Cardiac septum (tissue), 1 donor: ENCODE measurements at regions not wholly inside any gene's neighbourhood (a gene's known extent, or its start where the extent isn't known, plus 50 kb on each side); places are given as distances from the start of the nearest gene placed in this dataset.
"Not testable (repeated sequence)": the region's sequence is repeated elsewhere in the genome, so short reads cannot be mapped to it uniquely, and the experiment has no call there.

Source experiments
- DNase-seq: peaks from one replicate; pipeline ENCODE4 v3.0.0-alpha.2; 2020; ENCODE audit warnings: low spot score
- intact Hi-C: fragments of 100-400 bp; cut with DNase I; formaldehyde crosslinking; loops from one replicate; pipeline ENCODE4 v1.14.0; 2022
- donor health status: DM: no; HTN: no; CAD: no.

DNA sequence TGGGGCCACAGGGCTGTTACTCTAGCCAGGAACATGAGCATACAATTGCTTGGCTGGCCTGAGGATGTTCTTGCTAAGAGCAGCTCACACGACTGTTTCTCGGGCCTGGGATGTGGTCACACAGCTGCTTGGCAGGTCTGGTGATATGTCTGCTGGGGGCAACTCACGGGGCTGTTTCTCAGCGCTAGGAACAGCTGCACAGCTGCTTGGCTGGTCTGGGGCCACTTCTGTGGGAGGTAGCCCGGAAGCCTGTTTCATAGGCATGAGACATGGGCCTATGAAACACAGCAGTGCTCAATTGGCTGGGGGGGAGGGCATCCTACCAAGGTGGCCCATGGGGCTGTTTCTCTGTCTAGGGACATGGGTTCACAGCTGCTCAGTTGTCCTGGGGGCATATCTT, 73.4 kb upstream of the DDHD1 start:
- intact Hi-C loops = no loop called here
- DNase-seq = peak; percentile 80

DNA sequence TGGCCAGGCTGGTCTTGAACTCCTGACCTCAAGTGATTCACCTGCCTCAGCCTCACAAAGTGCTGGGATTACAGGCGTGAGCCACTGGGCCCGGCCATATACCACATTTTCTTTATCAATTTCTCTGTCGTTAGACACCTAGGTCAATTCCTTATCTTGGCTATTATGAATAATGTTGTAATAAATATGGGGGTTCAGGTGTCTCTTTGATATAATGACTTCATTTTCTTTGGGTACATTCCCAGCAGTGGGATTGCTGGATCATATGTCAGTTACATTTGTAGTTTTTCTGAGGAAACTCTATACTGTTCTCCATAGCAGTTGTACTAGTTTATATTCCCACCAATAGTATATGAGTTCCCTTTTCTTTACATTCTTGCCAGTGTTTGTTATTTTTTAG, 67.8 kb upstream of the DDHD1 start:
- no peak for DNase-seq
- intact Hi-C loops = no loop called here

DNA sequence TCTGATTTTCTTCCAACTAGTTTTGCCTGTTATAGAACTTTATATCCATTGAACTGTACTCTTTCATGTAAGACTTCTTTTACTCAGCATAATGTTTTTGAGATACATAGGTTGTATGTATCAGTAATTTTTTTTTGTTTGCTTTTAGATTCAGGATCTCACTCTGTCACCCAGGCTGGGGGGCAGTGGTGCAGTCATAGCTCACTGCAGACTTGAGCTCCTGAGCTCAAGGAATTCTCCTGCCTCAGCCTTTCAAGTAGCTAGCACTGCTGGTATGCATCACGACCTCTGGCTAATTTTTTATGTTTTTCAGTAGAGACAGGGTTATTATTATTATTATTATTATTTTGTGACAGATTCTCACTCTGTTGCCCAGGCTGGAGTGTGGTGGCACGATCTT, 65.0 kb upstream of the DDHD1 start:
- intact Hi-C loops = loop anchor here (5.0 kb wide), 1 partner anchor 66 kb away; the partner anchor contains the start of gene DDHD1
- no peak for DNase-seq

DNA sequence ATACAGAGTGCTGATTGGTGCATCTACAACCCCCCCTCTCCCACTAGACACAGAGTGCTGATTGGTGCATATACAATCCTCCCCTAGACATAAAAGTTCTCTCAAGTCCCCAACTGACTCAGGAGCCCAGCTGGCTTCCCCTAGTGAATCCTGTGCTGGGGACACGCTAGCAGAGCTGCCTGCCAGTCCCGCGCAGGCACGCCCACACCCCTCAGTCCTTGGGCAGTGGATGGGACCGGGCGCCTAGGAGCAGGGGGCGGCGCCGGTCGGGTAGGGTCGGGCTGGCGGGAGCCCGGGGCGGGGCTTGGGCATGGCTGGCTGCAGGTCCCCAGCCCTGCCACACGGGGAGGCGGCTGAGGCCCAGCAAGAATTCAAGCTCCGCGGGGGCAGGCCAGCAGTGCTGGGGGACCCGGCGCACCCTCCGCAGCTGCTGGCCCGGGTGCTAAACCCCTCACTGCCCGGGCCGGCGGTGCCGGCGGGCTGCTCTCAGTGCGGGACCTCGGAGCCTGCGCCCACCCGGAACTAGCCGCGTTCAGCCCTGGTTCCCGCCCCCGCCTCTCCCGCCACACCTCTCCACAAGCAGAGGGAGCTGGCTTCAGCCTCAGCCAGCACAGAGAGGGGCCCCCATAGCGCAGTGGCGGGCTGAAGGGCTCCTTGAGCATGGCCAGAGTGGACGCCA, 64.3 kb upstream of the DDHD1 start:
- DNase-seq = peak; percentile 84
- intact Hi-C loops = loop anchor here (5.0 kb wide), 1 partner anchor 65 kb away; the partner anchor contains the start of gene DDHD1

DNA sequence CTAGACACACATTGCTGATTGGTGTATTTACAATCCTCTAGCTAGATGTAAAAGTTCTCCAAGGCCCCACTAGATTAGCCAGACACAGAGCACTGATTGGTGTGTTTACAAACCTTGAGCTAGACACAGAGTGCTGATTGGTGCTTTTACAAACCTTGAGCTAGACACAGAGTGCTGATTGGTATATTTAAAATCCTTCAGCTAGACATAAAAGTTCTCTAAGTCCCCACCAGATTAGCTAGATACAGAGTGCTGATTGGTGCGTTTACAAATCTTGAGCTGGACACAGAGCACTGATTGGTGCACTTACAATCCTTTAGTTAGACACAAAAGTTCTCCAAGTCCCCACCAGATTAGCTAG, 63.8 kb upstream of the DDHD1 start:
- DNase-seq = not testable (repeated sequence)
- intact Hi-C loops = loop anchor here (5.0 kb wide), 1 partner anchor 65 kb away; the partner anchor contains the start of gene DDHD1

DNA sequence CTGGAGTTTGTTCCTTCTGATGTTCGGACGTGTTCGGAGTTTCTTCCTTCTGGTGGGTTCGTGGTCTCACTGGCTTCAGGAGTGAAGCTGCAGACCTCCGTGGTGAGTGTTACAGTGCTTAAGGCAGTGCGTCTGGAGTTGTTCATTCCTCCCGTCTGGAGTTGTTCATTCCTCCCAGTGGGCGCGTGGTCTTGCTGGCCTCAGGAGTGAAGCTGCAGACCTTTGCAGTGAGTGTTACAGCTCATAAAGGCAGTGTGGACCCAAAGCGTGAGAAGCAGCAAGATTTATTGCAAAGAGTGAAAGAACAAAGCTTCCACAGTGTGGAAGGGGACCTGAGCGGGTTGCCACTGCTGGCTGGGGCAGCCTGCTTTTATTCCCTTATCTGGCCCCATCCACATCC, 63.4 kb upstream of the DDHD1 start:
- intact Hi-C loops = loop anchor here (5.0 kb wide), 1 partner anchor 64 kb away; the partner anchor contains the start of gene DDHD1
- not testable (repeated sequence) for DNase-seq

DNA sequence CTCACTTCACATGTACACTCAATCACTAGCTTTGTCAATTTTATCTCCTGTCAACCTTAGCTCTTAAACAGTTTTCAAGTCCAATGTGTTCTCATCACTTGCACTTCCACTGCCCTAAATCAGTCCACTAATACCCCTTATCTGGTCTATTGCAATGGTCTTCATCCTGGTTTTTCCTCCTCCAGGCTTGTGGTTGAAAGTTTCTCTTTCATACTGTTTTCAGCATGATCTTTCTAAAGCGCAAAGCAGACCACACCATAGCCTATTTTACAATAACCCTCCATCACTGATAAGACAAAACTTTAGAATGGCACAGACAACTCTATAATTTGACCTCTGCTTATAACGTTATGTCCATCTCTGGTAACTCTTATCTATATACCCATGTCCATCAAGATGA, 62.0 kb upstream of the DDHD1 start:
- intact Hi-C loops = loop anchor here (5.0 kb wide), 1 partner anchor 63 kb away; the partner anchor contains the start of gene DDHD1
- no peak for DNase-seq

DNA sequence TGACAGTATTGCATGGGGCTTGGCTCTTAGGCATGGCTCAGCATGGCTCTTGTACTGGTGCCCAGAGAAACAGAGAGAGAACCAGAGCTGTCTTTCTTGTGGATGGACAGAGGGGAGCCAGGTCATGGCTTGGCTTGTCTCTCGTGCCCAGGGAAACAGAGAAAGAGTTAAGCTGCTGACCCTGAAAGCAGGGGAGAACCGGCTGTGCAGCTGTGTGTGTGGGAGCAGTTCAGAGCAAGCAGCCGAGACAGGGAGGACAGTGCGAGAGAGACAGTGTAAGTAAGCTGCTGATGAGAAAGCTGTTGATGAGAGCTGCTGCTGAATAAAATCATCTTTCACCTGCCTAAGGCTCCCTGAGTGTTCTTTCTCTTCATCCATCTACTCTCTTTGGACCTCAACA, 61.3 kb upstream of the DDHD1 start:
- DNase-seq = no peak

DNA sequence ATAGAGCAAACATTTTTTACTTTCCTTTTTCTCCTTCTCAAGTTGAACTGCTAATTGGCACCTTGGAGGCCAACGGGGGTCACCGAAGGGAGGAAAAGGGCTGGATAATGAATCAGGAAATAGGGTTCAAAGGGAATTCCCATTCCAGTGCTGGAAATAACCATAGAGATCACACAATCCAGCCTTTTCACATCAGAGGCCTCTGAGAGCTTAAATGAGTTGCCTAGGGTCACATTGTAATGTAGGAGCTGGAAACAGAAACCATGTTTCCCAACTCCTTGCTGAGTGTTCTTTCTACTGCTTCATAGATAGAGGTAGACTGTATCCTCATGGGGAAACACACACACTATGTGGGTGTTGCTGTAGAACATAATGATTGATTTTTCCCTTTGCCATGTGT, 60.6 kb upstream of the DDHD1 start:
- intact Hi-C loops = no loop called here
- no peak for DNase-seq

More for the DNA sequence above, 61.3 kb upstream of the DDHD1 start:
- intact Hi-C loops = no loop called here

DNA sequence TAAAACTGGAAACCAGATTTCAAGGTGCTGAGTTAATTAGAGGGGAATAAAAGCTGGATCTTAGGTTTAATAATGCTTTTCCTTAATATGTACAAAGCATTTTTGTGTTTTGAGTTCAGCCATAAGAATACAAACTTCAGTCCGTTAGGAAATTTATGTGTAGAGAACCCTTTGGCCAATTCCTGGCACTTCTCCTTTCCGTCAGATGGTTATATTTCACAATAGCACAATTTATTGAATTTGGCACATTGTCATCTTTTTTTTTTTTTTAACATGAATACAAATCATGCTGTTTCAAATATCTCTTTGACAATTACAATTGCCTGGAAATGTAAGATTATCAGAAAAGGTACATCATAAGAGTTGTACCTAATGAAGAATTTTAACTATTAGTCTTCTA, 56.2 kb upstream of the DDHD1 start:
- DNase-seq = no peak
- intact Hi-C loops = no loop called here
